ENCODE measurements at regions not wholly inside any gene's neighbourhood (a gene's known extent, or its start where the extent isn't known, plus 50 kb on each side); places are given as distances from the start of the nearest gene placed in this dataset.

DNA sequence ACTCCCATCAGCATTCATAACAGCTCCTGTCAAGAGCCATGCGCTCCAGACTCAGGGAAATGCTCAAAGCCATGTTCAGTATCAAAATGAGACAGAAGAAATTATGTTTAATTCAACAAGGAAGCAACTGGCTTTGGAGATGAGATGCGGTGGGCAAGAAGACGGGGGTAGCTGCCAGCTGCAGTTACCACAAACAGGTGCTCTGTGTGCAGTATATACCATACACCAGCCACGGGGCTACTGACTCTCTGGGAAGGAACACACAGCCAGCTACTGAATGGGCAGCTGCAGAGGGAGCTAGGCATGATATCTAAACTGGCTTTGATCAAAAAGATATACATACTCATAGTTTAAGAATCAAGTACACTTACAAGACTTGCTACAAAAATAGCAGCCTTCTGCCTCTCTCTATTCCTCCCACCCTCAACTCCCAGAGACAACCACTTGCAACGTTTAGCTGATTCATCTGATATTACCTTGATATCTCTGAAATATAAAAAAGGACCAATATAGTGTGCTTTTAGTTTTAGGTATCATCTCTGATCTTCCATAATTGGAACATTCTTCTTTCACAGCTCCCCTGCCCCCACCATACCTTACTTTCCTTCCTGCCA, 593.0 kb downstream of the UQCRFS1 start:
- ATAC-seq (no peak), DNase-seq (no peak)
- Histone ChIP-seq H3K4me1 (no peaks in the 10 kb centered on the region), H3K4me3 (no peak overlapping the region), H3K27me3 (no peaks in the 10 kb centered on the region), H3K9me3 (peaks cover 0 to 14% (median 3%) of the 10 kb centered on the region in 11 donors), H3K36me3 (no peaks in the 10 kb centered on the region), H3K27ac (no peak overlapping the region)
- TF ChIP-seq, protein P1, sequence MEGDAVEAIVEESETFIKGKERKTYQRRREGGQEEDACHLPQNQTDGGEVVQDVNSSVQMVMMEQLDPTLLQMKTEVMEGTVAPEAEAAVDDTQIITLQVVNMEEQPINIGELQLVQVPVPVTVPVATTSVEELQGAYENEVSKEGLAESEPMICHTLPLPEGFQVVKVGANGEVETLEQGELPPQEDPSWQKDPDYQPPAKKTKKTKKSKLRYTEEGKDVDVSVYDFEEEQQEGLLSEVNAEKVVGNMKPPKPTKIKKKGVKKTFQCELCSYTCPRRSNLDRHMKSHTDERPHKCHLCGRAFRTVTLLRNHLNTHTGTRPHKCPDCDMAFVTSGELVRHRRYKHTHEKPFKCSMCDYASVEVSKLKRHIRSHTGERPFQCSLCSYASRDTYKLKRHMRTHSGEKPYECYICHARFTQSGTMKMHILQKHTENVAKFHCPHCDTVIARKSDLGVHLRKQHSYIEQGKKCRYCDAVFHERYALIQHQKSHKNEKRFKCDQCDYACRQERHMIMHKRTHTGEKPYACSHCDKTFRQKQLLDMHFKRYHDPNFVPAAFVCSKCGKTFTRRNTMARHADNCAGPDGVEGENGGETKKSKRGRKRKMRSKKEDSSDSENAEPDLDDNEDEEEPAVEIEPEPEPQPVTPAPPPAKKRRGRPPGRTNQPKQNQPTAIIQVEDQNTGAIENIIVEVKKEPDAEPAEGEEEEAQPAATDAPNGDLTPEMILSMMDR (IDR thresholded peaks at IDR 0.05) = no peak
- intact Hi-C loops (cut with DNase I) = no loop called here
- 70 to 84% methylated on average over 5 of the region's 5 CpGs for WGBS, 2 donors

DNA sequence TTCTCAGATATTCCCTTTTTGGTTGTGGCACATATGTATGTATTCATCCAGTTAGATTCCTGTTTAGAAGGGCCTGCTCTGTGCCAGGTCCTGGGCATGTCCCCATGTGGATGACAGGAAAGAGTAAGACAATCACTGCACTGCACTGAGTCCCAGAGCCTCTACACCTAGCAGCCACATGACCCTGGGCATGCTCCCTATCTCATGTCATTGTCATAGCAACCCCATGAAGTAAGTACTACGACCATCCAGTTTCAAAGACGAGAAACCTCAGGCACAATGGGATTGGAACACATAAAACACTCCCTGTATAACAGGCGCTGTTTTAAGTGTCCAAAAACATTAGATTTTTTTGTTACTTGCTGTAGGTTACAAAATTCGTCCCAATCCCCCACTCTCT, 594.4 kb downstream of the UQCRFS1 start:
- Histone ChIP-seq H3K9me3 (peaks cover 0 to 28% (median 9%) of the 10 kb centered on the region in 11 donors), H3K4me1 (no peaks in the 10 kb centered on the region), H3K27me3 (no peaks in the 10 kb centered on the region), H3K4me3 (no peak overlapping the region), H3K36me3 (no peaks in the 10 kb centered on the region), H3K27ac (no peak overlapping the region)
- ATAC-seq = no peak
- TF ChIP-seq, protein P1 (IDR thresholded peaks at IDR 0.05) = no peak
- DNase-seq = no peak
- 62 to 67% methylated on average over 4 of the region's 4 CpGs for whole genome bisulfite sequencing, 2 donors
- intact Hi-C loops (cut with DNase I) = no loop called here

DNA sequence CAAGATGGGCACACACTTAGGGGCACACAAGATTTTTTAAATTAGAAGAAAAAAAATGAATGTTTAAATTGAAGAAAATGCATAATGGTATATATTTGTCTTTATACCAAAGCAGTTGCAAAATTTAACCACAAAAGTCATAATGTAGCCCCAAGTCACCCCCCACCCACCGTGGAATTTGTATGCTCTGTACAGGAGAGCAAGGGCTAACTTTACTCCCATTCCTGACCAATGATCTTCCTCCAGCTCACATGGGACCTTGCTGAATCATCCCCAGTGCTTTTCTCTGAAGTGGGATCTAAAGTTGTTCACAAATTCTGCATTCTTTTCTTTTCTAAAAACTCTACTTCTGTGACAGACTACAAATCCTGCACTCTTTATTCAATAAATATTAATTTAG, 597.0 kb downstream of the UQCRFS1 start:
- H3K27me3 ChIP-seq = no peaks in the 10 kb centered on the region
- DNase-seq (no peak), ATAC-seq (no peak)
- WGBS, 2 donors = 82 to 83% methylated on average over 1 of the region's 1 CpG
- no peaks in the 10 kb centered on the region for H3K36me3 ChIP-seq
- no peaks in the 10 kb centered on the region for H3K4me1 ChIP-seq
- no peak overlapping the region for H3K4me3 ChIP-seq
- H3K27ac ChIP-seq = no peak overlapping the region
- TF ChIP-seq, protein P1 (IDR thresholded peaks at IDR 0.05) = no peak
- peaks cover 0 to 35% (median 9%) of the 10 kb centered on the region in 11 donors for H3K9me3 ChIP-seq
- intact Hi-C loops (cut with DNase I) = no loop called here

DNA sequence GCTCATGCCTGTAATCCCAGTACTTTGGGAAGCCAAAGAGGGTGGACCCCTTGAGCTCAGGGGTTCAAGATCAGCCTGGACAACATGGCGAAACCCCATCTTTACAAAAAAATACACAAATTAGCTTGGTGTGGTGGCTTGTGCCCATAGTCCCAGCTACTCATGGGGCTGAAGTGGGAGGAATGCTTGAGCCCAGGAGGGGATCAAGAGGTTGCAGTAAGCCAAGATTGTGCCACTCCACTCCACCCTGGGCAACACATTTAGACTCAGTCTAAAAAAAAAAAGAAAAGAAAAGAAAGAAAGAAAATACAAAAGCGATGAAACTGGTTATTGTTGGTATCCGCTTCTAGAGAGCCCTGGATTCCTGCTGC, 597.4 kb downstream of the UQCRFS1 start:
- intact Hi-C loops (cut with DNase I) = no loop called here
- WGBS, 2 donors = 95 to 96% methylated on average over 3 of the region's 3 CpGs
- TF ChIP-seq, protein P1 (IDR thresholded peaks at IDR 0.05) = no peak

More for the DNA sequence above, 597.4 kb downstream of the UQCRFS1 start:
- Histone ChIP-seq H3K36me3 (no peaks in the 10 kb centered on the region), H3K27ac (no peak overlapping the region), H3K27me3 (no peaks in the 10 kb centered on the region), H3K4me1 (no peaks in the 10 kb centered on the region), H3K9me3 (peaks cover 0 to 35% (median 9%) of the 10 kb centered on the region in 11 donors), H3K4me3 (no peak overlapping the region)
- no peak for DNase-seq
- ATAC-seq = no peak

Data from heart right ventricle (tissue), 16 donors.